Naive B cell (primary cell): ENCODE measurements at regions not wholly inside any gene's neighbourhood (a gene's known extent, or its start where the extent isn't known, plus 50 kb on each side); places are given as distances from the start of the nearest gene placed in this dataset.
"Not testable (repeated sequence)": the region's sequence is repeated elsewhere in the genome, so short reads cannot be mapped to it uniquely, and the experiment has no call there.

Source experiments
- ATAC-seq, 2 donors: fragments of 150-1000 bp; cut with Tn5 transposase; 2 replicates each; pipeline ENCODE4 v1.10.0; 2021; ENCODE audit warnings: low read depth in 2 of 2, mild to moderate bottlenecking in 2 of 2, moderate library complexity in 2 of 2
- DNase-seq: peaks from one replicate; pipeline ENCODE4 v3.0.0; 2022
- H3K27ac Mint-ChIP-seq, 6 donors: one replicate each; pipeline ENCODE4 v1.8.0; 2020 to 2022; ENCODE audit warnings: mild to moderate bottlenecking in 6 of 6, mixed read lengths in 6 of 6, moderate library complexity in 5 of 6, inconsistent platforms in 2 of 6
- H3K27me3 Mint-ChIP-seq, 3 donors: one replicate each; pipeline ENCODE4 v1.8.0; 2021 to 2022; ENCODE audit warnings: mixed read lengths in 3 of 3, mild to moderate bottlenecking in 1 of 3
- H3K36me3 Mint-ChIP-seq, 2 donors: one replicate each; pipeline ENCODE4 v1.8.0; 2020 to 2022; ENCODE audit warnings: mixed read lengths in 2 of 2, inconsistent platforms in 1 of 2, mild to moderate bottlenecking in 1 of 2
- H3K4me1 Mint-ChIP-seq, 3 donors: one replicate each; pipeline ENCODE4 v1.8.0; 2020 to 2022; ENCODE audit warnings: mixed read lengths in 3 of 3, inconsistent platforms in 1 of 3, mild to moderate bottlenecking in 1 of 3, moderate library complexity in 1 of 3
- H3K4me3 Mint-ChIP-seq, 8 donors: one replicate each; pipeline ENCODE4 v1.8.0; 2020 to 2022; ENCODE audit warnings: mild to moderate bottlenecking in 8 of 8, mixed read lengths in 8 of 8, moderate library complexity in 8 of 8, inconsistent platforms in 2 of 8
- H3K9me3 Mint-ChIP-seq, 7 donors: one replicate each; pipeline ENCODE4 v1.8.0; 2020 to 2022; ENCODE audit warnings: mixed read lengths in 7 of 7, mild to moderate bottlenecking in 5 of 7, inconsistent platforms in 2 of 7, moderate library complexity in 1 of 7

- DNase-seq = no peak
- H3K27me3 Mint-ChIP-seq = no peaks in the 10 kb centered on the region
- no peak overlapping the region for H3K4me3 Mint-ChIP-seq
- no peaks in the 10 kb centered on the region for H3K36me3 Mint-ChIP-seq
- no peak for ATAC-seq
- H3K27ac Mint-ChIP-seq = no peak overlapping the region
- peaks cover 0 to 6% (median 2%) of the 10 kb centered on the region in 7 donors for H3K9me3 Mint-ChIP-seq
- no peaks in the 10 kb centered on the region for H3K4me1 Mint-ChIP-seq
These were observed 484.0 kb upstream of the IZUMO3 start for GRCh38 chr9:25029743-25030142.

- H3K4me3 Mint-ChIP-seq = no peak overlapping the region
These were observed 480.0 kb upstream of the IZUMO3 start for GRCh38 chr9:25025686-25026085.

DNA sequence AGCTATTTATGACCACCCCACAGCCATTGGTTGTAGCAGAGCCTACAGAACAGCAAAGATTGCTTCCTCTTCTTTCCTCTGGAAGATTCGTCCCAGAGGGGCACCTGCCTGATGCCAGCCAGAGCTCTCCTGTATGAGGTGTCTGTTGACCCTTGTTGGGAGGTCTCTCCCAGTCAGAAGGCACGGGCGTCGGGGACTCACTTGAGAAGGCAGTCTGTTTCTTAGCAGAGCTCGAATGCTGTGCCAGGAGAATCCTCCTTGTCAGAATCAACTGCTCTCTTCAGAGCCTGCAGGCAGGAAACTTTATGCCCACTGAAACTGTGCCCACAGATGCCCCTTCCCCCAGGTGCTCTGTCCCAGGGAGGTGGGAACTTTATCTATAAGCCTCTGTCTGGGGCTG is 479.5 kb upstream of the IZUMO3 start:
- H3K27me3 Mint-ChIP-seq = no peaks in the 10 kb centered on the region
- DNase-seq (no peak), ATAC-seq (no peak)
- no peaks in the 10 kb centered on the region for H3K4me1 Mint-ChIP-seq
- H3K4me3 Mint-ChIP-seq = no peak overlapping the region
- H3K27ac Mint-ChIP-seq = no peak overlapping the region
- H3K9me3 Mint-ChIP-seq = peaks cover 0 to 23% (median 8%) of the 10 kb centered on the region in 7 donors
- H3K36me3 Mint-ChIP-seq = no peaks in the 10 kb centered on the region

More at GRCh38 chr9:25025686-25026085, 480.0 kb upstream of the IZUMO3 start:
- no peak for ATAC-seq
- Mint-ChIP-seq H3K4me1 (no peaks in the 10 kb centered on the region), H3K9me3 (peaks cover 0 to 21% (median 8%) of the 10 kb centered on the region in 7 donors), H3K27me3 (no peaks in the 10 kb centered on the region), H3K27ac (no peak overlapping the region), H3K36me3 (no peaks in the 10 kb centered on the region)
- DNase-seq = no peak

- Mint-ChIP-seq H3K27ac (no peak overlapping the region), H3K4me1 (no peaks in the 10 kb centered on the region), H3K36me3 (no peaks in the 10 kb centered on the region), H3K9me3 (peaks cover 0 to 20% (median 9%) of the 10 kb centered on the region in 7 donors), H3K4me3 (no peak overlapping the region), H3K27me3 (no peaks in the 10 kb centered on the region)
- ATAC-seq (no peak), DNase-seq (no peak)
These were observed 472.1 kb upstream of the IZUMO3 start for GRCh38 chr9:25017779-25018178.

DNA sequence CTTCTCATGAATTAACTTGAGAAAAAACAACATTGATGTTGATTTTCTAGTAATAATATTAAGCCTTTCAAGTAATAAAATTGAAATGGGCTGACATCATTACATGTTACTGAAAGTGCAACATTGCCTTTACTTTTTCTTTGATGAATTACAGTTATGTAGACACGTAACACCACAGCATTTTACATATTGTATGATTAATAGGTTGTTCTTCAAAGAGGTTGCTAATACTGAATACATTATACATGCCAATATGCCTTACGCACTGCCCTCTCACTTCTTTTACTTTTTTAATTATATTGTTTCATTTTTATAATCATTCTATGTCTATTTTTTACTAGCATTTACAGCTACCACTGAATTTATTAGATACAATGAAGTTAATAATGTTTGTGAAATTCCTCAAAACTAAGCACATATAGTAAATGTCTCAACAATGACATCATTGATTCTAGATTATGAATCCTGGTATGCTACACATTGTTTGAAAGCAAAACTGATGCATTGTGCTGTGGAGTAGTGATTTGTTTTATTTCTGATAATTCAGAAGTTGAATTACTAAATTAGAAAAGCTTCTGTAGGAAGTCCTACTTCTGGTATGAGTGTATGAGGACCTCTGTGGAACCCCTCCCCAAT is 464.4 kb upstream of the IZUMO3 start:
- Mint-ChIP-seq H3K4me1 (no peaks in the 10 kb centered on the region), H3K9me3 (peaks cover 0 to 2% (median 0%) of the 10 kb centered on the region in 7 donors)
- DNase-seq = no peak

GRCh38 chr9:25003686-25004085 is 458.0 kb upstream of the IZUMO3 start:
- Mint-ChIP-seq H3K27ac (no peak overlapping the region), H3K4me1 (no peaks in the 10 kb centered on the region), H3K4me3 (no peak overlapping the region), H3K27me3 (peaks cover 0 to 5% (median 0%) of the 10 kb centered on the region in 3 donors), H3K36me3 (no peaks in the 10 kb centered on the region), H3K9me3 (peaks cover 0 to 6% (median 2%) of the 10 kb centered on the region in 7 donors)
- ATAC-seq = no peak
- DNase-seq = no peak

More for the DNA sequence above, 464.4 kb upstream of the IZUMO3 start:
- Mint-ChIP-seq H3K36me3 (no peaks in the 10 kb centered on the region), H3K27me3 (peaks cover 0 to 4% (median 0%) of the 10 kb centered on the region in 3 donors), H3K27ac (no peak overlapping the region), H3K4me3 (no peak overlapping the region)
- no peak for ATAC-seq

DNA sequence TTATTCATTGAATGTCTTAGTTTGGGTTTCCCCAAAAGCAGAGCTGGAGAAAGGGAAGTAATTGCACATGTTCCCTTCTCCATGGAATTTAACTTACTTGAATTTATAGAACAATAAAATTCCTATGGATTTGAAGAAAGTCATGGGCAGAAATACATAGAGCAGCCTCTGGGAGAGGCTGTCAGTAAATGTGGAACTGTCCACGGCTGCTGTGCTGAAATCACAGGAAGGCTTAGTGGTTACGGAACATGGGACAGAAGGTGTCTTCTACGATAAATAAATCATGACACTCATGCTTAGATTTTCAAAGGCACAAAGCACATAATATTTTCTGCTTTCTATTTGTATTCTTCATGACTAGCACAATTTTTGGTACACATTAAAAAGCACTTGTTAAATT is 440.6 kb upstream of the IZUMO3 start:
- H3K4me1 Mint-ChIP-seq = no peaks in the 10 kb centered on the region
- DNase-seq = no peak
- H3K4me3 Mint-ChIP-seq = no peak overlapping the region
- peaks cover 0 to 4% of the 10 kb centered on the region in 2 donors for H3K36me3 Mint-ChIP-seq
- H3K9me3 Mint-ChIP-seq = peaks cover 0 to 5% (median 3%) of the 10 kb centered on the region in 7 donors
- ATAC-seq = no peak
- H3K27ac Mint-ChIP-seq = no peak overlapping the region
- H3K27me3 Mint-ChIP-seq = no peaks in the 10 kb centered on the region

GRCh38 chr9:24970780-24971179 is 425.1 kb upstream of the IZUMO3 start:
- H3K4me1 Mint-ChIP-seq, H3K27ac Mint-ChIP-seq, H3K4me3 Mint-ChIP-seq, DNase-seq, ATAC-seq, H3K27me3 Mint-ChIP-seq, H3K36me3 Mint-ChIP-seq: not testable (repeated sequence)
- H3K9me3 Mint-ChIP-seq = peaks cover 0 to 21% (median 4%) of the 10 kb centered on the region in 7 donors

DNA sequence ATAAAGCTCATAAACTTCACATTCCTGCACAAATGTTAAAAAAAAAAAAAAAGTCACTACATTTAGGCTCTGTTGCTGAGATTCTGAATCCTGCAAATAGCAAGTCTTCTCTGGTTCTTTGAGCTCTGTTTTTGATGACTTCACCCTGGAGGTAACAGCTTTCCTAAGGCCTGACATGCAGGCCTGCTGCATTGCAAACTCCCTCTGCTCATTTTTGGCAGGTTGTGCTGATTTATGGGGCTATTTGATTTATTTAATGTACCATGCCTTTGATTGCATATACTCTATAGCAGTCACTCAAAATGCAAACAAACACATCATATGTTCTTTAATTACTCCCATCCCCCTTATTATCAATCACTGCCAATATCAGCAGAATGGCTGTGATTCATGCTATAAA is 416.1 kb upstream of the IZUMO3 start:
- Mint-ChIP-seq H3K4me3 (no peak overlapping the region), H3K4me1 (no peaks in the 10 kb centered on the region), H3K27me3 (no peaks in the 10 kb centered on the region), H3K27ac (peak overlapping the region in 1 of 6 donors; percentile 9), H3K9me3 (peaks cover 0 to 7% (median 0%) of the 10 kb centered on the region in 7 donors), H3K36me3 (no peaks in the 10 kb centered on the region)
- ATAC-seq (no peak), DNase-seq (no peak)

DNA sequence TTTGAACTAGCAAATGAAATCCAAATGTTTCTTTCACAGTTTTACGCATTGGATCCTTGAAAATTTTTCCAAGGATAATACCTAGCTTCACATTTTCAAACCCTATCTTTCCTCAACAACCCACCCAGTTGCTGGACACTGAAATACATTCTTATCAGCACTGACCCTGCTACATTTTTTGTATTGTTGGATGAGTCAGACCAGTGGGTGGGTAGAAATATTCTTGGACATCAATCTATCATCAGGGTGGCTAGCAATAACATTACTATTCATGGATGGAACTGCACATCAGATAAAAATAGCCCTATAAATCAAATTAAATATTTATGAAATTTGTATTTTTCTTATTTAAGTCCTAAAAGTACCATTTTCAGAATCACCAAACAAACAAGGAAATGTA is 407.4 kb upstream of the IZUMO3 start:
- Mint-ChIP-seq H3K9me3 (peaks cover 0 to 2% (median 0%) of the 10 kb centered on the region in 7 donors), H3K27ac (no peak overlapping the region), H3K27me3 (no peaks in the 10 kb centered on the region), H3K36me3 (no peaks in the 10 kb centered on the region), H3K4me1 (no peaks in the 10 kb centered on the region), H3K4me3 (no peak overlapping the region)
- no peak for ATAC-seq
- no peak for DNase-seq

DNA sequence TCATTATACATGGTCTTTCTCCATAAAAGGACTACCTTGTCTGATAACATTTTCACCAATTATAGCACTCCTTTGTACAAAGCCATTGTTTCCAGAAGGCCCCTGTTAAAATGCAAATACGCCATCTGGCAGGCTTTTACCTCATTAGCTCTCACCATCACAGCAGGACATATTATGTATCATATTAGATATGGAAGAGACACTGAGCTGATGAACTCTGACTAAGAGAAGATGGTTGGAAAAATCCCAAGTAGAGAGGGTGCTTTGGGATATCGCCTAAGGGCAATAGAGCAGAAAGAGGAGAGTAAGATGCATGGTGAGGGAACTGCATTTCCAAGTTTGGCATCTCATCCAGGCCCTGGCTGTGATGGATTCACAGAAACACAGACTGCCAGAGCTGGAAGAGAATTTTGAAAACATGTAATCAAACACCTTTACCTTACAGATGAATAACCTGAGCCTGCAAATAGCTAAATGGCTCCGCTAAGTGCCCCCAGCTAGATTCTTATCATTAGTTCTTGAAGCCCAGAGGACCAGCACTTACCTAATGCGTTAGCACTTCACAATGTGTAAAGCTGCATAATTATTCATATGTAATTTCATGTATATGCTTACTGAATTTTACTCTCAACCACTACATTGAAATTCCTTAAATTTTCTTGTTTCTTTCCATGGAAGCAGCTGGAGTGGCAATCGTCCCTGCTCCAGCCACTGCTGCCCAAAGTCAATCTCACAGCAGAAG is 393.6 kb upstream of the IZUMO3 start:
- no peaks in the 10 kb centered on the region for H3K27me3 Mint-ChIP-seq
- H3K9me3 Mint-ChIP-seq = peaks cover 0 to 5% (median 0%) of the 10 kb centered on the region in 7 donors
- H3K4me1 Mint-ChIP-seq = peaks cover 1 to 5% (median 2%) of the 10 kb centered on the region in 3 donors
- no peak overlapping the region for H3K4me3 Mint-ChIP-seq
- DNase-seq (no peak), ATAC-seq (no peak)
- H3K36me3 Mint-ChIP-seq = no peaks in the 10 kb centered on the region
- no peak overlapping the region for H3K27ac Mint-ChIP-seq

DNA sequence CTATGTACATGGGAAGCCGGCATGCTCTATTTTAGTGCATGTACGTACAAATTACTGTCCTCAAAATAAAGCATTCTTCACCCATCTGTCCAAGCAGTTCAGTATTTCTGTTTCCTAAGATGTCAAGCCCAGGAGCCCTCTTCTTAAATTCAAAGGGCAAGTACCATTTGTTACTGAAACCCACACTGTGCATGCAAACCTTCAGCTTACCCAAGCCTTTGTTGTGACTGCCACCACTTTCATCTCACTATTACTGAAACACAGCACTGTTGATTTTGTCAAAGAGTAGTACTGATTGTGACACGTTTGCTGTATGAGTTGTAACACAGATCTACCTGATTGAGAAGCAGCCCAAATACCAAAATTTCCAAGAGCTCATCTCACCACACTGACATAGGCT is 390.4 kb upstream of the IZUMO3 start:
- ATAC-seq (no peak), DNase-seq (no peak)
- no peak overlapping the region for H3K27ac Mint-ChIP-seq
- H3K9me3 Mint-ChIP-seq = peaks cover 0 to 2% (median 0%) of the 10 kb centered on the region in 7 donors
- no peaks in the 10 kb centered on the region for H3K27me3 Mint-ChIP-seq
- H3K4me3 Mint-ChIP-seq = no peak overlapping the region
- H3K36me3 Mint-ChIP-seq = no peaks in the 10 kb centered on the region
- peaks cover 12 to 18% (median 13%) of the 10 kb centered on the region in 3 donors for H3K4me1 Mint-ChIP-seq

- DNase-seq (peak; percentile 19), ATAC-seq (peak; percentile 54 to 63)
- H3K9me3 Mint-ChIP-seq = peaks cover 0 to 5% (median 0%) of the 10 kb centered on the region in 7 donors
- H3K4me1 Mint-ChIP-seq = peaks cover 12 to 23% (median 13%) of the 10 kb centered on the region in 3 donors
- no peaks in the 10 kb centered on the region for H3K27me3 Mint-ChIP-seq
- peak overlapping the region in 4 of 8 donors; percentile 21 to 54 (median 34) for H3K4me3 Mint-ChIP-seq
- H3K36me3 Mint-ChIP-seq = no peaks in the 10 kb centered on the region
- H3K27ac Mint-ChIP-seq = no peak overlapping the region
These were observed 387.1 kb upstream of the IZUMO3 start for GRCh38 chr9:24932785-24933184.

- no peak for DNase-seq
- Mint-ChIP-seq H3K4me1 (peaks cover 12 to 23% (median 13%) of the 10 kb centered on the region in 3 donors), H3K27me3 (no peaks in the 10 kb centered on the region), H3K4me3 (peak overlapping the region in 4 of 8 donors; percentile 2 to 42 (median 30)), H3K9me3 (peaks cover 0 to 5% (median 0%) of the 10 kb centered on the region in 7 donors), H3K36me3 (no peaks in the 10 kb centered on the region), H3K27ac (no peak overlapping the region)
- ATAC-seq = no peak
These were observed 386.2 kb upstream of the IZUMO3 start for GRCh38 chr9:24931894-24932293.
